IMR-90 (cell line): ENCODE measurements at regions not wholly inside any gene's neighbourhood (a gene's known extent, or its start where the extent isn't known, plus 50 kb on each side); places are given as distances from the start of the nearest gene placed in this dataset.

ENCODE experiments used
- ATAC-seq: fragments of 200-7000 bp; cut with Tn5 transposase; 2 replicates; pipeline ENCODE4 v1.9.1; 2020; ENCODE audit warnings: low read depth, mild to moderate bottlenecking, moderate library complexity
- BruUV-seq: library from RNA; stranded (reverse); fragments of 400-500 nt; replicated peaks from 2 replicates; lab custom pipeline; 2021; lab: Mats Ljungman, UMichigan
- CTCF ChIA-PET: fragments of 300-600 bp; formaldehyde crosslinking; extraction: SDS; loops from one replicate; lab custom pipeline; 2021; ENCODE audit warnings: antibody characterized with exemption; lab: Yijun Ruan, JAX
- POLR2A ChIA-PET: fragments of 300-600 bp; sonication (Branson Sonifier 250); formaldehyde crosslinking; loops from one replicate; lab custom pipeline; 2022; ENCODE audit warnings: antibody characterized with exemption; ENCODE audit not compliant: unreplicated experiment; lab: Charles Lee
- DNase-seq: peaks from one replicate; pipeline ENCODE4 v3.0.0; 2013
- H2AFZ ChIP-seq: replicated peaks from 2 replicates; pipeline ENCODE3; 2013; ENCODE audit warnings: low read length, mild to moderate bottlenecking; ENCODE audit not compliant: poor library complexity
- H2AK5ac ChIP-seq: 2 replicates; pipeline ENCODE4 v1.6.1; 2013; ENCODE audit warnings: low read depth, low read length, inconsistent platforms
- H2AK9ac ChIP-seq: replicated peaks from 2 replicates; pipeline ENCODE3; 2013; ENCODE audit warnings: mild to moderate bottlenecking, low read depth, low read length, moderate library complexity; ENCODE audit not compliant: poor library complexity
- H2BK120ac ChIP-seq: 2 replicates; pipeline ENCODE4 v1.6.1; 2013; ENCODE audit warnings: low read depth, low read length, inconsistent platforms
- H2BK15ac ChIP-seq: 3 replicates; pipeline ENCODE4 v1.6.1; 2013; ENCODE audit warnings: low read depth, low read length, inconsistent platforms
- H2BK20ac ChIP-seq: 2 replicates; pipeline ENCODE4 v1.6.1; 2013; ENCODE audit warnings: low read depth, mild to moderate bottlenecking, inconsistent platforms, low read length, moderate library complexity
- H2BK5ac ChIP-seq: 2 replicates; pipeline ENCODE4 v1.6.1; 2013; ENCODE audit warnings: mild to moderate bottlenecking, low read depth, low read length, inconsistent platforms; ENCODE audit not compliant: poor library complexity, severe bottlenecking
- H3K14ac ChIP-seq: replicated peaks from 2 replicates; pipeline ENCODE4 v1.6.1; 2013; ENCODE audit warnings: low read depth, low read length, inconsistent platforms
- H3K18ac ChIP-seq: 2 replicates; pipeline ENCODE4 v1.6.1; 2013; ENCODE audit warnings: low read depth, low read length, control low read depth
- H3K23ac ChIP-seq: 2 replicates; pipeline ENCODE4 v1.6.1; 2013; ENCODE audit warnings: low read depth, low read length, inconsistent platforms
- H3K27ac ChIP-seq: 2 replicates; pipeline ENCODE4 v1.5.1; 2013; ENCODE audit warnings: mild to moderate bottlenecking, control low read depth, low read length; ENCODE audit not compliant: insufficient read depth
- H3K27me3 ChIP-seq: 2 replicates; pipeline ENCODE4 v1.6.1; 2013; ENCODE audit warnings: low read length; ENCODE audit not compliant: control insufficient read depth, insufficient read depth
- H3K36me3 ChIP-seq: 2 replicates; pipeline ENCODE4 v1.6.1; 2013; ENCODE audit warnings: low read length, mixed read lengths; ENCODE audit not compliant: control insufficient read depth, insufficient read depth
- H3K4ac ChIP-seq: 2 replicates; pipeline ENCODE4 v1.6.1; 2013; ENCODE audit warnings: low read depth, low read length, inconsistent platforms
- H3K4me1 ChIP-seq: 2 replicates; pipeline ENCODE4 v1.6.1; 2013; ENCODE audit warnings: low read length, mixed read lengths; ENCODE audit not compliant: control insufficient read depth, insufficient read depth
- H3K4me2 ChIP-seq: 2 replicates; pipeline ENCODE4 v1.6.1; 2013; ENCODE audit warnings: low read depth, mild to moderate bottlenecking, control low read depth, low read length, moderate library complexity
- H3K4me3 ChIP-seq: 2 replicates; pipeline ENCODE4 v1.5.1; 2013; ENCODE audit warnings: low read depth, mild to moderate bottlenecking, control low read depth, low read length, moderate library complexity; ENCODE audit not compliant: insufficient read depth
- H3K56ac ChIP-seq: 2 replicates; pipeline ENCODE4 v1.6.1; 2013; ENCODE audit warnings: low read length, inconsistent platforms; ENCODE audit not compliant: insufficient read depth; ENCODE audit errors: extremely low read depth
- H3K79me1 ChIP-seq, 2 experiments: 2 replicates each; pipeline ENCODE4 v1.6.1; 2013; ENCODE audit warnings: low read length in 2 of 2, inconsistent platforms in 1 of 2, low read depth in 1 of 2
- H3K9ac ChIP-seq: 2 replicates; pipeline ENCODE4 v1.6.1; 2013; ENCODE audit warnings: low read depth, low read length, control low read depth
- H3K9me1 ChIP-seq: 2 replicates; pipeline ENCODE4 v1.6.1; 2013; ENCODE audit warnings: low read length, inconsistent platforms; ENCODE audit not compliant: insufficient read depth
- H3K9me3 ChIP-seq: 2 replicates; pipeline ENCODE4 v1.6.1; 2013; ENCODE audit warnings: low read length; ENCODE audit not compliant: control insufficient read depth, insufficient read depth
- H4K20me1 ChIP-seq: 2 replicates; pipeline ENCODE4 v1.6.1; 2013; ENCODE audit warnings: low read length, inconsistent platforms; ENCODE audit not compliant: insufficient read depth
- H4K5ac ChIP-seq: 2 replicates; pipeline ENCODE4 v1.6.1; 2013; ENCODE audit warnings: mild to moderate bottlenecking, low read depth, low read length, control low read depth
- H4K8ac ChIP-seq, 2 experiments: 2 replicates each; pipeline ENCODE4 v1.6.1; 2013; ENCODE audit warnings: low read depth in 2 of 2, low read length in 2 of 2, control low read depth in 1 of 2, inconsistent platforms in 1 of 2
- H4K91ac ChIP-seq: 2 replicates; pipeline ENCODE4 v1.6.1; 2013; ENCODE audit warnings: low read depth, low read length, inconsistent platforms; ENCODE audit not compliant: insufficient read depth
- BHLHE40 ChIP-seq: fragments of 150-350 bp; IDR thresholded peaks from 2 replicates; pipeline ENCODE4 v1.6.1; 2016; ENCODE audit warnings: mild to moderate bottlenecking, low read depth, low read length
- CEBPB ChIP-seq: IDR thresholded peaks from 2 replicates; pipeline ENCODE4 v1.6.1; 2012; ENCODE audit warnings: low read depth, low read length, improper control_type of control experiment
- POLR2A ChIP-seq: IDR thresholded peaks from 2 replicates; pipeline ENCODE4 v1.6.1; 2012; ENCODE audit warnings: mild to moderate bottlenecking, low read depth, low read length
- RAD21 ChIP-seq: IDR thresholded peaks from 2 replicates; pipeline ENCODE4 v1.6.1; 2012; ENCODE audit warnings: low read length, improper control_type of control experiment
- RCOR1 ChIP-seq: IDR thresholded peaks from 2 replicates; pipeline ENCODE4 v1.6.1; 2012; ENCODE audit warnings: mild to moderate bottlenecking, low read length, improper control_type of control experiment; ENCODE audit not compliant: insufficient replicate concordance
- WGBS, 2 experiments: methylation state at CpG; one replicate each; pipeline versions ENCODE4 v1.1.5 to v1.1.7; 2013; ENCODE audit warnings: missing lambda C conversion rate in 2 of 2; ENCODE audit not compliant: insufficient read length in 1 of 2; ENCODE audit errors: extremely low coverage in 2 of 2; 5-methylcytosine and 5-hydroxymethylcytosine counted together
- dilution Hi-C: fragments of 300-500 bp; cut with HindIII; formaldehyde crosslinking; loops from one replicate; pipeline ENCODE4 v1.14.3; 2018; ENCODE audit warnings: low sequenced_read_pairs; ENCODE audit not compliant: unreplicated experiment
- in situ Hi-C: fragments of 300-500 bp; cut with MboI; formaldehyde crosslinking; loops from 3 replicates; pipeline ENCODE4 v1.14.3; 2019; ENCODE audit warnings: low sequenced_read_pairs, inconsistent platforms, mixed read lengths
- intact Hi-C: fragments of 100-400 bp; cut with micrococcal nuclease; formaldehyde crosslinking; loops from 2 replicates; pipeline ENCODE4 v1.10.0; 2022
- TF ChIP-seq, protein P1 (sequence below): conservative IDR thresholded peaks from 2 replicates; pipeline ENCODE4 v1.5.1; 2012; ENCODE audit warnings: mild to moderate bottlenecking, low read depth, low read length, improper control_type of control experiment

DNA sequence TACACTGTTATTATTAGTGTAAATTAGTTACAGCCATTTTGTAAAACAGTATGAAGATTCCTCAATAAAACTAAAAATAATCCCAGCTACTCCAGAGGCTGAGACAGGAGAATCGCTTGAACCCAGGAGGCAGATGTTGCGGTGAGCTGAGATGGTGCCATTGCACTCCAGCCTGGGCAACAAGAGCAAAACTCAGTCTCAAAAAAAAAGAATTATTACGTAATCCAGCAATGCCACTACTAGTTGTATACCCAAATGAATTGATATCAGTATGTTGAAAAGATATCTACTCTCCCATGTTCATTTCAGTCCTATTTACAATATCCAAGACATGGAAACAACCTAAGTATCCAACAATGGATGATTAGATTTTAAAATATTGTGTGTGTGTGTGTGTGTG, 313.6 kb downstream of the EPHA4 start:
- Histone ChIP-seq H4K5ac (no peak overlapping the region), H3K14ac (no peak overlapping the region), H3K27me3 (no peaks in the 10 kb centered on the region; the same call in 1 of the 2 replicates), H4K20me1 (no peaks in the 10 kb centered on the region), H2AK9ac (no peak overlapping the region), H2BK15ac (no peak overlapping the region), H4K8ac (no peak overlapping the region), H3K4me1 (no peaks in the 10 kb centered on the region), H2AFZ (no peak overlapping the region), H3K18ac (no peak overlapping the region), H2BK120ac (no peak overlapping the region), H3K4ac (no peak overlapping the region), H3K4me2 (no peak overlapping the region), H3K36me3 (no peaks in the 10 kb centered on the region), H3K9me3 (no peaks in the 10 kb centered on the region), H3K9me1 (no peaks in the 10 kb centered on the region), H3K23ac (no peak overlapping the region), H3K4me3 (no peak overlapping the region), H3K56ac (no peak overlapping the region), H3K79me1 (no peaks in the 10 kb centered on the region), H2AK5ac (no peak overlapping the region), H2BK20ac (no peak overlapping the region), H2BK5ac (no peak overlapping the region), H3K27ac (no peak overlapping the region), H3K9ac (no peak overlapping the region), H4K91ac (no peak overlapping the region)
- WGBS, 2 experiments, result no CpG with 5 or more reads among the region's 3 CpGs
- no TSS peak for BruUV-seq
- TF ChIP-seq CEBPB (peak; percentile 57), RAD21 (no peak), RCOR1 (no peak), POLR2A (no peak), BHLHE40 (no peak)
- TF ChIP-seq, protein P1, sequence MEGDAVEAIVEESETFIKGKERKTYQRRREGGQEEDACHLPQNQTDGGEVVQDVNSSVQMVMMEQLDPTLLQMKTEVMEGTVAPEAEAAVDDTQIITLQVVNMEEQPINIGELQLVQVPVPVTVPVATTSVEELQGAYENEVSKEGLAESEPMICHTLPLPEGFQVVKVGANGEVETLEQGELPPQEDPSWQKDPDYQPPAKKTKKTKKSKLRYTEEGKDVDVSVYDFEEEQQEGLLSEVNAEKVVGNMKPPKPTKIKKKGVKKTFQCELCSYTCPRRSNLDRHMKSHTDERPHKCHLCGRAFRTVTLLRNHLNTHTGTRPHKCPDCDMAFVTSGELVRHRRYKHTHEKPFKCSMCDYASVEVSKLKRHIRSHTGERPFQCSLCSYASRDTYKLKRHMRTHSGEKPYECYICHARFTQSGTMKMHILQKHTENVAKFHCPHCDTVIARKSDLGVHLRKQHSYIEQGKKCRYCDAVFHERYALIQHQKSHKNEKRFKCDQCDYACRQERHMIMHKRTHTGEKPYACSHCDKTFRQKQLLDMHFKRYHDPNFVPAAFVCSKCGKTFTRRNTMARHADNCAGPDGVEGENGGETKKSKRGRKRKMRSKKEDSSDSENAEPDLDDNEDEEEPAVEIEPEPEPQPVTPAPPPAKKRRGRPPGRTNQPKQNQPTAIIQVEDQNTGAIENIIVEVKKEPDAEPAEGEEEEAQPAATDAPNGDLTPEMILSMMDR, result no peak
- no peak for DNase-seq
- dilution Hi-C loops (no loop called here), in situ Hi-C loops (no loop called here), intact Hi-C loops (no loop called here)
- ATAC-seq, result no peak
- POLR2A ChIA-PET, result no interaction called here
- CTCF ChIA-PET, result no interaction called here
